Hypothalamus (tissue), 51 donors: ENCODE measurements at regions not wholly inside any gene's neighbourhood (a gene's known extent, or its start where the extent isn't known, plus 50 kb on each side); places are given as distances from the start of the nearest gene placed in this dataset.

Experiments used
- DNase-seq, 51 donors: peaks; one replicate each; lab custom pipeline; 2025; lab: John Stamatoyannopoulos, UW

DNA sequence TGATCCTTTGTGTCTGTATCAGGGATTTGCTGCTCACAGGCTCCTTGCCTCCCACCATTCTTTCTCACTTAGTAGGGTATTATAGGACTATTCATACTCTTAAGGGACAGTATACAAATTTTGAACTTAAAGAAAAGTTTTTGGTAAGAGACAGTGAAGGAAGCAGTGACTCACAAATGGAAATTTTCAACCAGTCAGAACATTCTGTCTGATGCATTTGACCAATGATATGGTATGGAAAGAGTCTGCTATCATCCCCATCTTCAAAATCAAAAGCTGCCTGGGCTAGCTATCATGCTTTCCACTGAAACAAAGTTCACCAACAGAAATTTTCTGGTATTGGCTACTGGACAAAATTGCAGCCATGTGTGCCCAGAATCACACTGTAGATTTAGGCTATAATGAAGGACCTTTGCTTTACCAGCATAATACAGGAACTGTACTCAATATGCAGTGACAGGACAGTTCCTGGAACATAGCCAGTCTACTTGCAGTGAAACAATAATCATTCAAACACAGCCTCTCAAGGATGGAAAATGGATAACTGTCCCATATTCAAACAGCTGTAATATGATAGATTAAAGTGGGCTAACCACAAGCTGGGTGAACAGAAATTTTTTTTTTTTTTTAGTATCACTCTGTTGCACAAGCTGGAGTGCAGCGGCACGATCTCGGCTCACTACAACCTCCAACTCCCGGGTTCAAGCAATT is 109.0 kb upstream of the ACSL4 start:
- DNase-seq = no peak

DNA sequence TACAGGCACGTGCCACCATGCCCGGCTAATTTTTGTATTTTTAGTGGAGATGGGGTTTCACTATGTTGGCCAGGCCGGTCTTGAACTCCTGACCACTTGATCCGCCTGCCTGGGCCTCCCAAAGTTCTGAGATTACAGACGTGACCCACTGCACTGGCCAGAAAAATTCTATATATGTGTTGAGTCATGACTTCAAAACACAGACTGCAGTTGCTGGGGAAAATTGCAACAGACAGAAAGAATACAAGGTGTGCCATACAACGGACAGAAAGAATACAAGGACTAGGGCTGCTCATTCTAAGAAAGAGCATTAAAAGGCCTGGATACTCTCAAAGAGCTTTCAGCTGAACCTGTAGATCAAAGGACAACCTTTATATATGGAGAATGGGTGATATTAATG is 109.6 kb upstream of the ACSL4 start:
- DNase-seq = no peak

DNA sequence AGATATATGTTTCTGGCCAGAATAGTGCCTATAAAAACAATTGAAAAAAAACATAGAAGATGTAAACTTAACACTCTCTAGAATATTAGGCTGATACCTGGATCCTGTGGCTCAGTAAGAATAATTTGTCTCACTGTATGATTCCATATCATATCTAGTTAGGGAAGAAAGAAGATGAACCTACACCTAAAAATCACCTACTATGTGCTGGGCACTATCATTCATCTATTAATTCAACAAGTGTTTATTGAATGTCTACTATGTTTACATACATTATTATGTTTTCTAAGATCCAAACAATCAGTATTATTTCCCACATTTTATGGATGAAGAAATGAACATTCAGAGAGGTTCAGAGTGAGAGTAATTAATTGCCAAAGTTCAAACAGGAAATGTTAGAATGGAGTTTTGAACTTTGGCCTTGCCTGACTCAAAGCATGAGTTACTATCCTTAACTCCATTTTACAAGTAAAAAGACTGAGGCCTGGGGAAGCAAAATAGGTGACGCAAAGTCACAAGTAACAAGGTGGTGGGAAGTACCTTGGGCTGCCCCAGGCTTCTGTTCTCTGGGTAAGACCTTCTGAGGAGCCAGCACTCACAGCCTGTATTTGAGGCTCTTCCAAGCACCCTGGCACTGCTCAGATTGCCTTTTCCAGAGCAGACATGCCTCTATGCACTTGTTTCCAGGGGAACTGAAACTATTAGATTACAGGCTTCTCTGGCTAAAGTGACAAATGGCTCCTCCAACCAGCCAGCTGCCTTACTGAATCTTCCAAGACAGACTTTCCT is 111.1 kb upstream of the ACSL4 start:
- DNase-seq = peak in 21 of 51 donors; percentile 0 to 45 (median 7)

DNA sequence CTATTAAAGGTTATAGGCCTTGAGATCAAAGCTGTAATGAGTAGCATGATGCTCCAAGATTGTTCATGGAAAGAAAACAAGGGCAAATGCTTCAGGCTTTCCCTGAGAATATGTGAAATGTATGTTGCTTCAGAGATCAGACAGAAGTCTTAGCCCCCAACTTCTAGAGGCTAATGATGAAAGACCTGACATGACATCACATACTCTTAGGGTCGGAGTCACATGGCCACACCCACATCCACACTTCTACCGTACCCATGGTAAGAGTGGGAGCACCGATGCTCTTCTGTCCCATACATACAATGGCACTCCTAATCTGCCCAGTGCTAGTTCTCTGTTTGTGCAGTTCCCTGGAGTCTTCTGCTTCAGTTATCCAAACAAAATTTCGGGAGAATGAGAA is 111.9 kb upstream of the ACSL4 start:
- DNase-seq = no peak

DNA sequence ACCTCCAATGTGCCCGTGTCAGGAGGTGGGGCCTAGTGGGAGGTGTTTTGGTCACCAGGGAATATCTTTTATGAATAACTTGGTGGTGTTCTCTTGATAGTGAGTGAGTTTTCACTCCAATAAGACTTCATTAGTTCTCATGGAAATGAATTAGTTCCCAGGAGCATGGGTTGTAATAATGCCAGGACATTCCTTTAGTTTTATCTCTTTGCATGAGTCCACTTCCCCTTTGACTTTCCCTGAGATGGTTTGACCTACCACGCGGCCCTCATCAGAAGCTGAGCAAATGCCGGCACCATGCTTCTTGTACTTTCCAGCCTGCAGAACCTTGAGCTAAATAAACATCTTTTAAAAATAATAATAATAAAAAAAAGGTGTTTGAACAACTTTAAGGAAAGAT is 112.9 kb upstream of the ACSL4 start:
- DNase-seq = no peak

DNA sequence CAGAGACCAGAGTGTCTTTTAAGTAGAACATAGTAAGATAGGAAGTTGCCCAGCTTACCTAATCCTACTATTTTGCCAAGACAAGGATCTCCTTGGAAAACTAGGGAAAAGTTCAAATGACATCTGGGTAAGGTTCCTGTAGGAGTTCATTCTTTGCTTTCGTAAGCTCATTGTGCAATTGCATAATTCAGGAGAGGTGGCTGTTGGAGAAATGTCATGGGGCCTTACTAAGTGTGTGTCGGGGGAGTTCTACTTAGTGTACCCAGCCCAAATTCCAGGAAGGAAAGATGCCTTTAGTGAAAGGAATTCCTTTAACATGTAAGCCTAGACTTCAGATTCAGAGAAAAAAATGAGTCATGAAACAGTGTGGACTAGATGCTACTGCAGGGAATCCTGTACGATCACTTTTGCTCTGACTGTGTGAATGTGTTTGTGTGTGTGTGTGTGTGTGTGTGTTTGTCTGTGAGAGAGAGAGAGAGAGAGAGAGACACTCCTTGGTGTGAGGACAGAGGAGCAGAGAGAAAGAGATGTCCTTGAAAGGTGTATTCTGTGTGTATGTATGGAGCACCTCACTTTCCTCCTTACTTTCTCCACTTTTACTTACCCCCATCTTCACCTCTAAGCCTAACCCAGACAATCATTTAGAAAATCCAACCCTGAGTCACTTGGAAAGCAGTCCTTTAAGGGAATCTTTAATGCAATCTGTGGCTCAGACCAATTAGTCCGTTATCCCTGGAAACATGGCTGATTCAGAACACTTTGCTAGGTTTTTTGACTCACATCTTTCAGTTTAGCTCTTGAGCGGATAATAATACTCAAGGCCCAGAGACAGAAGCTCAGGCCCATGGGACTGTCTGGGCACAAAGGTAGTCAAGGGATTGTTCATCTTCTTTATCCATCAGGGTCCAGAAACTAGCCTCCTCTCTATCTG is 114.5 kb upstream of the ACSL4 start:
- DNase-seq = no peak

DNA sequence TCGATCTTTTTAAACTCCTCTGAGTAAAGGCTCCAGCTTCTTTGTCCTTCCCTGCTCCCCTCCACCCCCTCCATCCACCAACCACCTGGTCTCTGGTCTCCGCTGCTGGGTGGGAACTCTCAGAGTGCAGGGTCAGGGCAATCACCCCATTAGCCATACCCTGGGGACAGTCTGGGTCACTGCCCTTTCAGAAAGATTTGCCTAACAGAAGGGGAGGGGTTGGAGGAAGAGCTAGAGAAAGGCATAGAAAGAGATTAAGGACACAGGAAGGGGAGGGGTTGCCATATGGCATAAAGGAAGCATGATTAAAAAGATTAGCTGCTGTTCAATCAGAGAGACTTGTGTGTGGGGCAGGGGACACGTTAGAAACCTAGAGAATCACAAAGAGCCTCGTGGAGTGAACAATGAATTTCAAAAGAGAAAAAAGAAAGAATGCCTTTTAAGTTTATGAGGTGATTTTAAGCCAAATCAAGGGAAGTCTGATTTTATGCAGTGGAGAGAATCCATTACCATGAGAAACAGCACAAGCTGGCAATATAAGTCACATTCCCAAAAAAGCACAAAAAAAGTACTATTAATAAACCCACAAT is 115.5 kb upstream of the ACSL4 start:
- DNase-seq = no peak

DNA sequence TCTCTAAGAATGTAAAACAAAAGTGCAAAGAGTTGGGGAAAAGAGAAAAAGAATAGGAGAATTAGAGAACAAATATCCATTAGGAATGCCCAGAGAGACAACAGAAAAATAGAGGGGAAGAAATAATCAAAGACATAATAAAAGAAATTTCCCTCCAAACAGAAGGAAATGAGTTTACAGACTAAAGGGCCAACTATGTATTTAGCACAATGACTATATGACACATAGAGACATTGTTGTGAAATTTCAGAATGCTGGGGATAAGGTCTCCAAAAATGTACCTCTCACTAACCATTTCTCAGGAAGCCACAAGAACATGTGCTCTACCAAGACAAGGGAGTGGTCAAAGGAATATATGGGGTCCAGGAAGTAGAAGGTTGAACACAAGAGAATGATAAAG is 121.0 kb upstream of the ACSL4 start:
- no peak for DNase-seq

DNA sequence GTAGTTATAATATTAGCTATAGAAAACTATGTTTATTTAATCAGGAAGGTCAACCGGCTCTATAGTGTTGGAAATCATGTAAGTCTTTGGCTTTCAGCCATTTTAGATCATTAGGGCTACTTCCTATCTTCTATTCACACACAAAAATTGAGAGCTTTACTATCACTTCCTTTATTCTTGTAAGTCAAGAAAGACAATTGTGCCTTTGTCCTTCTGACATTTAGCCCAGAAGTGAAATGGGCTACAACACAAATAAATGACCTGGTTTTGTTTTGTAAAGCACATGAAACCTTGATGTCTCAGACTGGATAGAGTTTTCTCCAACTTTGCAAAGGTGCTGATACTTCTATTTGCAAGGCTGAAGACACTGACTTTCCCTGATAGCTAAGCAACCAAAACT is 122.4 kb upstream of the ACSL4 start:
- no peak for DNase-seq

DNA sequence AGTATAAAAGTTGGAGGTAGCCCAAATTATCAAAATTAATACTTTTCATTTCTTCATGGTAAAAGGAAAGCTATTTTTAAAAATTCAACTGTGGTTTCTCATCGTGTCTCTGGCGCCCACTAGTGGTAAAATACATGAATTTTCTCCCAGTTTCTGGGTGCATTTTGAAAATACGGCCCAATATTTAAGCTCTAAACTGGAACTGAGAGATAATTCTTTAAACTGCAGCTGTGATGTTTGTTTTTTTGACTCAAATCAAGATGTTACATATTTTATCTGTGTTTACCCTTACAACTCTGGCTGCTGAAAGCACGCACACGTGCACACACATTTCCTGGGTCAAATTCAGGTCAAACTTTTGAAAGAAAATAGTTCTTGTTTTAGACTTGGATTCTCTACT is 123.9 kb upstream of the ACSL4 start:
- peak in 2 of 51 donors; percentile 0 to 16 for DNase-seq

DNA sequence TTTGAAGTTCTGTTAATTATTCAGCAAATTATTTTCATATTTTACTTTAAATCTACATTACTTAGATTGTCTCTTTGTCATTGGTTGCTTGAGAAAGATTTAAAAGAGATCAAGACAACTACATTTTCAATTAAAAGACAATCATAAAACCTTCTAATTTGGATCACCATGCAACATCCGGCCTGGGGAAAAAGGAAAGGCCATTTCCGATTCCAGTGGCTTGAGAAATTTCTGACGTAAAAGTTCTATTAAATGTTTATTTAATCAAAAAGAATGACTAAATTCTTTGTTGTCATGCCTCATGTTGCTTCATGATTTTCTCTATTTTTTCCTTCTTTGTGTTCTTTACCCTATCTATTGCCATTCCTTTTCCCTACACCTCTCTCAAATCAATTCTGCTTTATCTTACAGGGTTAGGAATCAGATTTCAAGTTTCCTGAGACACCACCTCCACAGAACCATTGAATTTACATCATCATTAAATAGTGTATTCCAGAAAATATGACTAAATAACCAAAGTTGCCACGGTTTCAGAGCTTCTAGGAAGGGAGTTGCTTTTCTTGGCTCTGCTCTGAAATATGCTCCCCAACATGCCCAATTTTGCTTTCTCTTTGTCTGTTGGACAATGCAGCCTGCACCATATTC is 124.6 kb upstream of the ACSL4 start:
- no peak for DNase-seq

DNA sequence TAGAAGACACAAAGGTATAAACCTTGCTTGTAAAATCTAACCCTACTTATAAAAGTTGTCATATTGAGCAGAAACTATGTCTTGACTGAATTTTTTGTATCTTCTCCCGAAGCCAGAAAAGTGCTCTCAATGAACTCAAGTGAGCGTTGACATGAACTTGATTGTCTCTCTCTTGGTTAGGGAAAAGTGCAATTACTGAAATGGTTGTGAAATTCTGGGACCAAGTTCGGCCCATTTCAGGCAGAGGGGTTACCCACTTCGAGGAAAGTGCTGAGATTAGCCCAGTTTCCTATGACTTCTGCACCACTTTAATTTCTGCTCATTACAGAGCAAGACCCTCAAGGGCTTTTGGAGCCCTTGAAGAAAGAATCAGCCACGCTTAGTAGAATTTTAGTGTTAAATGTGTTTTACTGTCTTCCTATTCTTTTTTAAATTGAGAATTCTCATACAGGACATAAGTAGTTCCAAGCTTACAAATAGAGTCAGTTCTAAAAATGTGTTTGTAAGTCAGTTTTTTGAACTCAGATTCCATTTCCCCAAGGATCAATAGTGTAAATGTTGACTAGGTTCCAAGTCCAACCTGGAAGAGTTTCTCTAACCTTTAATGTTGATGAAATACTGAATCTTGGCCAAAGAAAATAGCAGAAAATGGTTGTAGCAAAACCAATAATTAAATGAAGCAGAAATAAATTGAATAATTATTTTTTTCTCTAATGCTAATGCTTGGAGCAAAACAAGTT is 125.7 kb upstream of the ACSL4 start:
- no peak for DNase-seq

DNA sequence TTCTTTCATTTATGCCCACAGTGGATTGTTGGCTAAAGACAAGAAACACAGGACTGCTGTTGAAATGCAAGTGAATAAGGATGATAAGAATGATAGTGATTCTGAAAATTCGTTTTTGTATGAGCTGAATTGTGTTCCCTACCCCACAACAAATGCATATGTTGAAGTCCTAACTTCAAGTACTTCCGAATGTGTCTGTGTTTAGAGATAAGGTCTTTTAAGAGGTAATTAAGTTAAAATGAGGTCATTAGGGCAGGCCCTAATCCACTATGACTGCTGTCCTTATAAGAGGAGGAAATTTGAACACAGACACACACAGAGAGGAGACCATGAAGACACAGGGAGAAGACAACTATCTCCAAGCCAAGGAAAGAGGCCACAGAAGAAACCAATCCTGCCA is 126.6 kb upstream of the ACSL4 start:
- DNase-seq = no peak

DNA sequence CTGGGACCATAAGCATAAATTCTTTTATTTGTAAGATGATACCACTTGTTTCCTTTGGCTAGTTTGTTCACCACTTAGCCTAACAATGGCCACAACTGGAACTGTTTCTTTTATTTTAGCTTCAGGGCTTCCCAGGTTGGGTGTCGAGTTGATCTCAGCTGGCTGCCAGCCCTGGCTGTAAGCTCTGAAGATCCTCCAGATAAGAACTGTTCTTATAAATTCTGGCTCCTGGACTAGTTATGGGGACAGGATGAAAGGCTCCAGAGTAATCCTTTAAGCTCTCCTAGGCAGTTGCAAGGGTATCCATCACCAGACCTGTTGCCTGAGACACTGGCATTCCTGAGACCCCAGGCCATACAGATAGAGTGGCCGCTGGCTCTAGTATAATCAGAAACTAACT is 129.4 kb upstream of the ACSL4 start:
- no peak for DNase-seq

DNA sequence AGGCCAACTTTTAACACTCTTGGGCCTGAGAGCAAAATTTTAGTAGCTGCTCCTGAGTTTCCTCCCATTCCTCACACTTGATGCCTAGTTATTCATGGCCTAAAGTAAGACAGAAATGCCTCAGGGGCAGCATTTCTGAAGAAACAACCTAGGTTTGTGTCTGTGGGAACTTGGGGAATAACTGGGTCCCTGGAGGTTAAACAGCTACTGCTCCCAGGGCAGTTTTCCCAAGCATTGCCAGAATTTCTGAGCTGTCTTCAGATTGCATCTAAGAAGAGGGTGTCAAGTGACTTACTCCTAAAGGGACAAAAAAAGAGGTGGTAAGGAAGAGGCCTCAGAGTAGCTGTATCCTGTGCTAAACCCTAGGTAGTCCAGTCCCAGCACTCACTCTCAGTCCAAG is 130.8 kb upstream of the ACSL4 start:
- no peak for DNase-seq

DNA sequence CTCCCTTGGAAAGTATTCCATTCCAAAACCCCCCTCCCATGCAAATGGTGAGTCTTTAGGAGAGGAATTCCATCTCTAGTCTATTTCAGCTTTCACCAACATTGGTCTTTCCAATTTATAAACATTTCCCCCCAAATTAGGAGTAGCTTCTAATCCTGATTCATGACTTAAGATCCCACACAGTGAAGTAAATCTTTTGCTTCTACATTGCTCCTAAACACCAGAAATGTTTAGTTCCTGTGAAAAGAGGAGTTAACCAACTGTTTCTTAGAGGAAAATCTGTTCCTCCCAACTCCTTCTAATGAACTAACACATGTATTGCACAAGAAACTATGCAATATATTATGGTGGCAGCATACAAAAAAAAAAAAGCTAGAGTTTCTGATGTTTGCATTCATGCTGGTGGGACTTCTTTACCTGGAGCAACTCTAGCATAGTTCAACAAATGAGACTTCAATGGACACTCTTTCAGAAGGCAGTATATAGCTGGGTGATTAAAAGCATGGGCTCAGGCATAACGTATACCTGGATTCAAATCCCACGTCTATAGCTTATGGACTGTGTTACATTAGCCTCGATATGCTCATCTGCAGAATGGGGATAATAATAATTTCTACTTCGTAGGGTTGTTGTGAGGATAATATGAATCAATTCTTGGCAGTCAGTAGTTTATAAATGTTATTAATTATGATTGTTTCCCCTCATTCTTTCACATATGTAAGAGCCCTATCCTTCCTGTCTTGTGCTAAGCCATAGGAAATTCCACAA is 131.6 kb upstream of the TMEM164 start:
- DNase-seq = no peak

DNA sequence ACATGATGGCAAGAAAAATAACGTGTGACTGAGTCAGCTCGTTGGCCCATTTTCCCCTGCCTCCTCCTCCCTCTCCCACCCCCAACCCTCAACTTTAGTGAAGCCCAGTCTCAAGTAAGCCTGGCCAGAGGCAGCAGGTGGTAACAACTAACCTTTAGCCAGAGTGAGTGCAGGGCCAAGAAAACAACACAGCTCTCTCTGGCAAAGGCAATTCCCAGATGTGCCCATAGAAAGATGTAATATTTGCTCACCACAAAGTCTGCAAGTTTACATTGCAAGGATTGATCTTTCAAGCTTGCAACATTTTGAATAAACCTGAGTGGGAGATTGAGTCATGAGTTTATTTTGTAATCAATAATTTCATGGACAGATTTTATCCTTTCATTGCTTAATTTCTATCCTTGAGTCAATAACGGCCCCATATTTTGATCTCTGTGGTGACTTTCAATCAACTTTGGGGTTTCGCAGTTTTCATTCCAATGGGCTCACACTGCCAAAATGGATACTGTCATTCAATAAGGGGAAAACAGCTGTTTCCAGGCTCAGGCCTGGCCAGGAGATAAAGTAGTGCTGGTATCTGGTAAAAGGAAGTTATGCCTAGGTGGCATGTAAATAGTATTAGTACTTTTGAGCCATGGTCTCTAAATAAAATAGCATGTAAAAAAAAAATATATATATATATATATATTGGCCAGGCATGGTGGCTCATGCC is 130.7 kb upstream of the TMEM164 start:
- DNase-seq = no peak

DNA sequence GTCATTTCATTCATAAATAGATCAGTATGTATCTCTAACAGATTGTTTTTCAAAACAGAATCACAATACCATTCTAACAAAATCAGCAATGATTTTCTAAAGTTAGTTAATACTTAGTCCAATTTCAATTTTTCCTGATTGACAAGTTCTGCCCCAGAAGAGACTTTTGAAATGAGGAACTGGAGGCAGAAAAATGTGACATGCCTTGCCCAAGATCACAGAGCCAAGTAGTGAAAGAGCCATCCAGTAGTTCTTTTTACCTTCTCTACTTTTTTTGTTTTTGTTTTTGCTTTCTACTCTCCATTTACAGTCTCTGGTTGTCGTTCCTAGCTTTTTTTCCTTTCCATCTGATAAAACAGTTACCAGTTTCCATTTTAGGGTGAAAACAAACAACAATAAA is 129.3 kb upstream of the TMEM164 start:
- no peak for DNase-seq
